ENCODE measurements at regions not wholly inside any gene's neighbourhood (a gene's known extent, or its start where the extent isn't known, plus 50 kb on each side); places are given as distances from the start of the nearest gene placed in this dataset.
A peak's percentile ranks its signal among the peaks of the same experiment; 100 is the strongest.

DNA sequence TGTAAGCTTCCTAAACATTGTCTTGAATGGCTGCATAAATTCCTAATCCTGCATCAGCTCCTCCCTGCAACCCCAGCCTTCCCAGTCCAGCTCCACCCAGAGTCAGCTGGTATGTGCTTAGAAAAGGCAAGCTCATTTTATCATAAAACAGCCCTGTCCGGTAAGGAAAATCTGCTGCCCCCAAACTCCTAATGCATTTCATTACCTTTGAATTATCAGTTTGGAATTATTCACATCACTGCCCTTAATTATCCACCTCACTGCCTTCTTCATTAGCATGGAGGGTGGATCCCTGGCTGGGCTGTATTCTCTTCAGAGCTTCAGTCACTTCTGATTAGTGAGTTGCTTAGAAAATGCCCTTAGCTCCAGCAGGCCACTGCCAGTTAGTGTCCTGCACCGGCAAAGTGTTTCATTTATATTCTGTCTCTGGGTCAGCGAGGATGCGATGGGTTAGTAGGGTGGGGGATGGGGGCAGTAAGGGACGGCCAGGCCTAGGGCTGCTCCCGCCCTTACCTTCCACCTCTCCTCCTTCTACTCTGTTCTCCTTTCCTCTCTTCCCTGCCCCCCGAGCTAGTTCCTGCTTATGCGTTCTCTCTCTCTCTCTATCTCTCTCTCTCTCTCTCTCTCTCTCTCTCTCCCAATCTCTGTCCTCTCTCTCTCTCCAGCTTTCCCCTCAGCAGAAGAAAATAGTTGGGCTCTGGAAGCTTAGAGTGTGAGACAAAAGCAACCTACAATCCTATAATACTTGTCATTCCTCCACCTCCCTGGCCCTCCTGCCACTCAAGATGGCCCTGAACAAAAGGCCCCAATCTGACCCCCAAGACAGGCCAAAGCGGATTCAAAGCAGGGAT lies 174.8 kb upstream of the KLF3 start (continued):
- TF ChIP-seq KDM1A (IDR thresholded peaks at IDR 0.05) (0 out of 4 replicates have a peak, but pooled peaks of 1 of the 2 experiments have one; percentile 19), ZNF445 (CRISPR knock-in tag; IDR thresholded peaks at IDR 0.05; ENCODE audit: low read depth) (no peak)

GRCh38 chr4:38489924-38490639 lies 173.9 kb upstream of the KLF3 start:
- no peaks in the 10 kb centered on the region for H3K9me1 ChIP-seq (ENCODE audit: control insufficient read depth, insufficient read depth, low read length)
- in situ Hi-C loops (cut with MboI) = no loop called here
- POLR2A ChIA-PET = no interaction called here
- peaks cover 5 to 19% of the 10 kb centered on the region in 2 experiments; a peak in 4 of 5 replicates for H3K4me1 ChIP-seq (replicated peaks in 1 of 2; ENCODE audit: control insufficient read depth in 2 of 2, insufficient read depth in 2 of 2, low read length in 2 of 2)
- H3K27me3 ChIP-seq (ENCODE audit: control insufficient read depth in 2 of 2, insufficient read depth in 2 of 2, low read length in 2 of 2) = no peaks in the 10 kb centered on the region
- intact Hi-C loops (cut with micrococcal nuclease) = no loop called here
- H3K9me3 ChIP-seq (replicated peaks; ENCODE audit: control insufficient read depth, insufficient read depth, low read depth, low read length) = no peaks in the 10 kb centered on the region
- no peak overlapping the region for H3K4me3 ChIP-seq
- DNase-seq (ENCODE audit: extremely low read depth in 1 of 4, low spot score in 3 of 4) = peak in 1 of 4 experiments; percentile 31
- H2AFZ ChIP-seq (ENCODE audit: low read depth, low read length) = peak overlapping the region; percentile 84
- WGBS (ENCODE audit: insufficient coverage, low coverage, missing lambda C conversion rate) = 35% methylated on average over 7 of the region's 7 CpGs
- no peak overlapping the region; a peak in 1 of 4 replicates for H3K9ac ChIP-seq (ENCODE audit: insufficient read depth in 1 of 2, low read depth in 2 of 2, low read length in 2 of 2)
- no peak for FAIRE-seq
- no TSS peak for BruUV-seq (replicated peaks)
- CTCF ChIA-PET (ENCODE audit: low intra/inter-chr PET ratio) = no interaction called here
- no peak overlapping the region for H3K27ac ChIP-seq (ENCODE audit: extremely low read depth, low read depth, low read length)
- H3K4me2 ChIP-seq (ENCODE audit: insufficient read depth, low read length) = peak overlapping the region; percentile 14; the same call in 1 of the 2 replicates
- H3K79me2 ChIP-seq (ENCODE audit: control insufficient read depth, insufficient read depth, low read length) = no peaks in the 10 kb centered on the region
- no peaks in the 10 kb centered on the region for H4K20me1 ChIP-seq (replicated peaks; ENCODE audit: control insufficient read depth, insufficient read depth, low read length)
- peak; percentile 72 for ATAC-seq
- no peaks in the 10 kb centered on the region for H3K36me3 ChIP-seq (ENCODE audit: control insufficient read depth, insufficient read depth, low read length)
- no peak for TF ChIP-seq POLR2H (tag; IDR thresholded peaks at IDR 0.05; ENCODE audit: low read depth)
- peak; percentile 76 for TF ChIP-seq PKNOX1 (IDR thresholded peaks at IDR 0.05)
- TF ChIP-seq RAD51 (IDR thresholded peaks at IDR 0.05; ENCODE audit: borderline replicate concordance, low read depth) = no peak
- TF ChIP-seq SMARCB1 (IDR thresholded peaks at IDR 0.05; ENCODE audit: insufficient read length, low read depth) = no peak
- TF ChIP-seq, protein P1, sequence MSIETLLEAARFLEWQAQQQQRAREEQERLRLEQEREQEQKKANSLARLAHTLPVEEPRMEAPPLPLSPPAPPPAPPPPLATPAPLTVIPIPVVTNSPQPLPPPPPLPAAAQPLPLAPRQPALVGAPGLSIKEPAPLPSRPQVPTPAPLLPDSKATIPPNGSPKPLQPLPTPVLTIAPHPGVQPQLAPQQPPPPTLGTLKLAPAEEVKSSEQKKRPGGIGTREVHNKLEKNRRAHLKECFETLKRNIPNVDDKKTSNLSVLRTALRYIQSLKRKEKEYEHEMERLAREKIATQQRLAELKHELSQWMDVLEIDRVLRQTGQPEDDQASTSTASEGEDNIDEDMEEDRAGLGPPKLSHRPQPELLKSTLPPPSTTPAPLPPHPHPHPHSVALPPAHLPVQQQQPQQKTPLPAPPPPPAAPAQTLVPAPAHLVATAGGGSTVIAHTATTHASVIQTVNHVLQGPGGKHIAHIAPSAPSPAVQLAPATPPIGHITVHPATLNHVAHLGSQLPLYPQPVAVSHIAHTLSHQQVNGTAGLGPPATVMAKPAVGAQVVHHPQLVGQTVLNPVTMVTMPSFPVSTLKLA (conservative IDR thresholded peaks at IDR 0.05) = no peak
- TF ChIP-seq, protein P2, sequence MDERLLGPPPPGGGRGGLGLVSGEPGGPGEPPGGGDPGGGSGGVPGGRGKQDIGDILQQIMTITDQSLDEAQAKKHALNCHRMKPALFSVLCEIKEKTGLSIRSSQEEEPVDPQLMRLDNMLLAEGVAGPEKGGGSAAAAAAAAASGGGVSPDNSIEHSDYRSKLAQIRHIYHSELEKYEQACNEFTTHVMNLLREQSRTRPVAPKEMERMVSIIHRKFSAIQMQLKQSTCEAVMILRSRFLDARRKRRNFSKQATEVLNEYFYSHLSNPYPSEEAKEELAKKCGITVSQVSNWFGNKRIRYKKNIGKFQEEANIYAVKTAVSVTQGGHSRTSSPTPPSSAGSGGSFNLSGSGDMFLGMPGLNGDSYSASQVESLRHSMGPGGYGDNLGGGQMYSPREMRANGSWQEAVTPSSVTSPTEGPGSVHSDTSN (CRISPR knock-in tag; IDR thresholded peaks at IDR 0.05; ENCODE audit: low read depth) = no peak
- TF ChIP-seq, protein P2 (tag; conservative IDR thresholded peaks at IDR 0.05; ENCODE audit: low read depth) = peak; percentile 70
- peak; percentile 67 for TF ChIP-seq MEIS2 (IDR thresholded peaks at IDR 0.05; ENCODE audit: partially characterized antibody)
- no peak for TF ChIP-seq BHLHE40 (IDR thresholded peaks at IDR 0.05; ENCODE audit: low read length)
- TF ChIP-seq, protein P3, sequence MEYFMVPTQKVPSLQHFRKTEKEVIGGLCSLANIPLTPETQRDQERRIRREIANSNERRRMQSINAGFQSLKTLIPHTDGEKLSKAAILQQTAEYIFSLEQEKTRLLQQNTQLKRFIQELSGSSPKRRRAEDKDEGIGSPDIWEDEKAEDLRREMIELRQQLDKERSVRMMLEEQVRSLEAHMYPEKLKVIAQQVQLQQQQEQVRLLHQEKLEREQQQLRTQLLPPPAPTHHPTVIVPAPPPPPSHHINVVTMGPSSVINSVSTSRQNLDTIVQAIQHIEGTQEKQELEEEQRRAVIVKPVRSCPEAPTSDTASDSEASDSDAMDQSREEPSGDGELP (CRISPR knock-in tag; IDR thresholded peaks at IDR 0.05; ENCODE audit: borderline replicate concordance) = 0 out of 2 replicates have a peak, but pooled peaks have one; percentile 17

Measured in K562 (cell line).